IMR-90 (cell line): ENCODE measurements at regions not wholly inside any gene's neighbourhood (a gene's known extent, or its start where the extent isn't known, plus 50 kb on each side); places are given as distances from the start of the nearest gene placed in this dataset.

ENCODE experiments used
- ATAC-seq: fragments of 200-7000 bp; cut with Tn5 transposase; 2 replicates; pipeline ENCODE4 v1.9.1; 2020; ENCODE audit warnings: low read depth, mild to moderate bottlenecking, moderate library complexity
- BruUV-seq: library from RNA; stranded (reverse); fragments of 400-500 nt; replicated peaks from 2 replicates; lab custom pipeline; 2021; lab: Mats Ljungman, UMichigan
- CTCF ChIA-PET: fragments of 300-600 bp; formaldehyde crosslinking; extraction: SDS; loops from one replicate; lab custom pipeline; 2021; ENCODE audit warnings: antibody characterized with exemption; lab: Yijun Ruan, JAX
- POLR2A ChIA-PET: fragments of 300-600 bp; sonication (Branson Sonifier 250); formaldehyde crosslinking; loops from one replicate; lab custom pipeline; 2022; ENCODE audit warnings: antibody characterized with exemption; ENCODE audit not compliant: unreplicated experiment; lab: Charles Lee
- DNase-seq: peaks from one replicate; pipeline ENCODE4 v3.0.0; 2013
- H2AFZ ChIP-seq: replicated peaks from 2 replicates; pipeline ENCODE3; 2013; ENCODE audit warnings: low read length, mild to moderate bottlenecking; ENCODE audit not compliant: poor library complexity
- H2AK5ac ChIP-seq: 2 replicates; pipeline ENCODE4 v1.6.1; 2013; ENCODE audit warnings: low read depth, low read length, inconsistent platforms
- H2AK9ac ChIP-seq: replicated peaks from 2 replicates; pipeline ENCODE3; 2013; ENCODE audit warnings: mild to moderate bottlenecking, low read depth, low read length, moderate library complexity; ENCODE audit not compliant: poor library complexity
- H2BK120ac ChIP-seq: 2 replicates; pipeline ENCODE4 v1.6.1; 2013; ENCODE audit warnings: low read depth, low read length, inconsistent platforms
- H2BK15ac ChIP-seq: 3 replicates; pipeline ENCODE4 v1.6.1; 2013; ENCODE audit warnings: low read depth, low read length, inconsistent platforms
- H2BK20ac ChIP-seq: 2 replicates; pipeline ENCODE4 v1.6.1; 2013; ENCODE audit warnings: low read depth, mild to moderate bottlenecking, inconsistent platforms, low read length, moderate library complexity
- H2BK5ac ChIP-seq: 2 replicates; pipeline ENCODE4 v1.6.1; 2013; ENCODE audit warnings: mild to moderate bottlenecking, low read depth, low read length, inconsistent platforms; ENCODE audit not compliant: poor library complexity, severe bottlenecking
- H3K14ac ChIP-seq: replicated peaks from 2 replicates; pipeline ENCODE4 v1.6.1; 2013; ENCODE audit warnings: low read depth, low read length, inconsistent platforms
- H3K18ac ChIP-seq: 2 replicates; pipeline ENCODE4 v1.6.1; 2013; ENCODE audit warnings: low read depth, low read length, control low read depth
- H3K23ac ChIP-seq: 2 replicates; pipeline ENCODE4 v1.6.1; 2013; ENCODE audit warnings: low read depth, low read length, inconsistent platforms
- H3K27ac ChIP-seq: 2 replicates; pipeline ENCODE4 v1.5.1; 2013; ENCODE audit warnings: mild to moderate bottlenecking, control low read depth, low read length; ENCODE audit not compliant: insufficient read depth
- H3K27me3 ChIP-seq: 2 replicates; pipeline ENCODE4 v1.6.1; 2013; ENCODE audit warnings: low read length; ENCODE audit not compliant: control insufficient read depth, insufficient read depth
- H3K36me3 ChIP-seq: 2 replicates; pipeline ENCODE4 v1.6.1; 2013; ENCODE audit warnings: low read length, mixed read lengths; ENCODE audit not compliant: control insufficient read depth, insufficient read depth
- H3K4ac ChIP-seq: 2 replicates; pipeline ENCODE4 v1.6.1; 2013; ENCODE audit warnings: low read depth, low read length, inconsistent platforms
- H3K4me1 ChIP-seq: 2 replicates; pipeline ENCODE4 v1.6.1; 2013; ENCODE audit warnings: low read length, mixed read lengths; ENCODE audit not compliant: control insufficient read depth, insufficient read depth
- H3K4me2 ChIP-seq: 2 replicates; pipeline ENCODE4 v1.6.1; 2013; ENCODE audit warnings: low read depth, mild to moderate bottlenecking, control low read depth, low read length, moderate library complexity
- H3K4me3 ChIP-seq: 2 replicates; pipeline ENCODE4 v1.5.1; 2013; ENCODE audit warnings: low read depth, mild to moderate bottlenecking, control low read depth, low read length, moderate library complexity; ENCODE audit not compliant: insufficient read depth
- H3K56ac ChIP-seq: 2 replicates; pipeline ENCODE4 v1.6.1; 2013; ENCODE audit warnings: low read length, inconsistent platforms; ENCODE audit not compliant: insufficient read depth; ENCODE audit errors: extremely low read depth
- H3K79me1 ChIP-seq, 2 experiments: 2 replicates each; pipeline ENCODE4 v1.6.1; 2013; ENCODE audit warnings: low read length in 2 of 2, inconsistent platforms in 1 of 2, low read depth in 1 of 2
- H3K9ac ChIP-seq: 2 replicates; pipeline ENCODE4 v1.6.1; 2013; ENCODE audit warnings: low read depth, low read length, control low read depth
- H3K9me1 ChIP-seq: 2 replicates; pipeline ENCODE4 v1.6.1; 2013; ENCODE audit warnings: low read length, inconsistent platforms; ENCODE audit not compliant: insufficient read depth
- H3K9me3 ChIP-seq: 2 replicates; pipeline ENCODE4 v1.6.1; 2013; ENCODE audit warnings: low read length; ENCODE audit not compliant: control insufficient read depth, insufficient read depth
- H4K20me1 ChIP-seq: 2 replicates; pipeline ENCODE4 v1.6.1; 2013; ENCODE audit warnings: low read length, inconsistent platforms; ENCODE audit not compliant: insufficient read depth
- H4K5ac ChIP-seq: 2 replicates; pipeline ENCODE4 v1.6.1; 2013; ENCODE audit warnings: mild to moderate bottlenecking, low read depth, low read length, control low read depth
- H4K8ac ChIP-seq, 2 experiments: 2 replicates each; pipeline ENCODE4 v1.6.1; 2013; ENCODE audit warnings: low read depth in 2 of 2, low read length in 2 of 2, control low read depth in 1 of 2, inconsistent platforms in 1 of 2
- H4K91ac ChIP-seq: 2 replicates; pipeline ENCODE4 v1.6.1; 2013; ENCODE audit warnings: low read depth, low read length, inconsistent platforms; ENCODE audit not compliant: insufficient read depth
- BHLHE40 ChIP-seq: fragments of 150-350 bp; IDR thresholded peaks from 2 replicates; pipeline ENCODE4 v1.6.1; 2016; ENCODE audit warnings: mild to moderate bottlenecking, low read depth, low read length
- CEBPB ChIP-seq: IDR thresholded peaks from 2 replicates; pipeline ENCODE4 v1.6.1; 2012; ENCODE audit warnings: low read depth, low read length, improper control_type of control experiment
- CHD1 ChIP-seq: IDR thresholded peaks from 2 replicates; pipeline ENCODE4 v1.6.1; 2012; ENCODE audit warnings: low read depth, low read length, improper control_type of control experiment
- FOS ChIP-seq: fragments of 150-350 bp; IDR thresholded peaks from 2 replicates; pipeline ENCODE4 v1.6.1; 2016; ENCODE audit warnings: low read depth, low read length
- MAFK ChIP-seq: IDR thresholded peaks from 2 replicates; pipeline ENCODE4 v1.6.1; 2012; ENCODE audit warnings: low read depth, low read length, improper control_type of control experiment
- MAZ ChIP-seq: IDR thresholded peaks from 2 replicates; pipeline ENCODE4 v1.6.1; 2012; ENCODE audit warnings: low read depth, mild to moderate bottlenecking, low read length, improper control_type of control experiment, moderate library complexity, borderline replicate concordance
- MXI1 ChIP-seq: IDR thresholded peaks from 2 replicates; pipeline ENCODE4 v1.6.1; 2012; ENCODE audit warnings: low read depth, mild to moderate bottlenecking, low read length, moderate library complexity, borderline replicate concordance
- POLR2A ChIP-seq: IDR thresholded peaks from 2 replicates; pipeline ENCODE4 v1.6.1; 2012; ENCODE audit warnings: mild to moderate bottlenecking, low read depth, low read length
- RCOR1 ChIP-seq: IDR thresholded peaks from 2 replicates; pipeline ENCODE4 v1.6.1; 2012; ENCODE audit warnings: mild to moderate bottlenecking, low read length, improper control_type of control experiment; ENCODE audit not compliant: insufficient replicate concordance
- RFX5 ChIP-seq: IDR thresholded peaks from 2 replicates; pipeline ENCODE4 v1.8.0; 2012; ENCODE audit warnings: low read depth, mild to moderate bottlenecking, low read length, moderate library complexity
- WGBS, 2 experiments: methylation state at CpG; one replicate each; pipeline versions ENCODE4 v1.1.5 to v1.1.7; 2013; ENCODE audit warnings: missing lambda C conversion rate in 2 of 2; ENCODE audit not compliant: insufficient read length in 1 of 2; ENCODE audit errors: extremely low coverage in 2 of 2; 5-methylcytosine and 5-hydroxymethylcytosine counted together
- dilution Hi-C: fragments of 300-500 bp; cut with HindIII; formaldehyde crosslinking; loops from one replicate; pipeline ENCODE4 v1.14.3; 2018; ENCODE audit warnings: low sequenced_read_pairs; ENCODE audit not compliant: unreplicated experiment
- in situ Hi-C: fragments of 300-500 bp; cut with MboI; formaldehyde crosslinking; loops from 3 replicates; pipeline ENCODE4 v1.14.3; 2019; ENCODE audit warnings: low sequenced_read_pairs, inconsistent platforms, mixed read lengths
- intact Hi-C: fragments of 100-400 bp; cut with micrococcal nuclease; formaldehyde crosslinking; loops from 2 replicates; pipeline ENCODE4 v1.10.0; 2022
- TF ChIP-seq, protein P1 (sequence below): conservative IDR thresholded peaks from 2 replicates; pipeline ENCODE4 v1.5.1; 2012; ENCODE audit warnings: mild to moderate bottlenecking, low read depth, low read length, improper control_type of control experiment
- TF ChIP-seq, protein P2 (sequence below): fragments of 150-350 bp; IDR thresholded peaks from 2 replicates; pipeline ENCODE4 v1.6.1; 2017; ENCODE audit warnings: mild to moderate bottlenecking, antibody characterized with exemption, low read length, low read depth
- TF ChIP-seq, protein P3 (sequence below): fragments of 150-350 bp; IDR thresholded peaks from 2 replicates; pipeline ENCODE4 v1.6.1; 2016; ENCODE audit warnings: low read depth, mild to moderate bottlenecking, low read length, moderate library complexity, borderline replicate concordance

DNA sequence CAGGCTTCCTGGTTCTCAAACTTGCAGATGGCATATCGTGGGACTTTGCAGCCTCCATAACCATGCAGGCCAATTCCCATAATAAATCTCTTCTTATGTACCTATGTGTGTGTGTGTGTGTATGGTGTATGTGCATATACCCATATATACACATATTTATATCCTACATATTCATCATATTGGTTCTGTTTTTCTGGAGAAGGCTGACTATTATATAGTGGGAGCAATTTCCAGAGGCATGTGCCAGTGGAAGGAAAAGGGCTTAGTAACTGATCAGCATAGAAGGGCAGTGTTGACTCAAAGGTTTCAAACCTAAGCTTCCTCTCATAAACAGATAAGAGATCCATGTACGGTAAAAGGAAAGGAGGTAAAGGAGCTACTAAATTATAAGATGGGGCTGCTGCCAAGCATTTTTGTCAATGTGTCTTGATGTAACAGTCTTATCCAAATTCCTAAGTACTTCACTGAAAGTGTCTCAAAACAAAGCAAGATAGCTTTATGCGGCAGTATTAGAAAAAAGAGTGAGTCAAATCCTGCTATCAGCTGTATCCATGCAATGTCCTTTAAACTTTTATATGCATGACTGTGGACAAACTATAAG lies 432.1 kb downstream of the TBC1D4 start:
- no peak overlapping the region for H2BK20ac ChIP-seq
- H3K4ac ChIP-seq = no peak overlapping the region
- in situ Hi-C loops = no loop called here
- no peak overlapping the region for H3K56ac ChIP-seq
- H4K20me1 ChIP-seq = no peaks in the 10 kb centered on the region
- no peaks in the 10 kb centered on the region for H3K36me3 ChIP-seq
- H4K5ac ChIP-seq = no peak overlapping the region
- no peak overlapping the region for H3K18ac ChIP-seq
- H3K4me2 ChIP-seq = no peak overlapping the region
- no peak overlapping the region for H2AK5ac ChIP-seq
- no peaks in the 10 kb centered on the region for H3K9me3 ChIP-seq
- no peaks in the 10 kb centered on the region for H3K27me3 ChIP-seq
- no peak overlapping the region for H2BK15ac ChIP-seq
- H2BK5ac ChIP-seq = no peak overlapping the region
- ChIA-PET CTCF (no interaction called here), POLR2A (no interaction called here)
- no TSS peak for BruUV-seq
- TF ChIP-seq, protein P1, sequence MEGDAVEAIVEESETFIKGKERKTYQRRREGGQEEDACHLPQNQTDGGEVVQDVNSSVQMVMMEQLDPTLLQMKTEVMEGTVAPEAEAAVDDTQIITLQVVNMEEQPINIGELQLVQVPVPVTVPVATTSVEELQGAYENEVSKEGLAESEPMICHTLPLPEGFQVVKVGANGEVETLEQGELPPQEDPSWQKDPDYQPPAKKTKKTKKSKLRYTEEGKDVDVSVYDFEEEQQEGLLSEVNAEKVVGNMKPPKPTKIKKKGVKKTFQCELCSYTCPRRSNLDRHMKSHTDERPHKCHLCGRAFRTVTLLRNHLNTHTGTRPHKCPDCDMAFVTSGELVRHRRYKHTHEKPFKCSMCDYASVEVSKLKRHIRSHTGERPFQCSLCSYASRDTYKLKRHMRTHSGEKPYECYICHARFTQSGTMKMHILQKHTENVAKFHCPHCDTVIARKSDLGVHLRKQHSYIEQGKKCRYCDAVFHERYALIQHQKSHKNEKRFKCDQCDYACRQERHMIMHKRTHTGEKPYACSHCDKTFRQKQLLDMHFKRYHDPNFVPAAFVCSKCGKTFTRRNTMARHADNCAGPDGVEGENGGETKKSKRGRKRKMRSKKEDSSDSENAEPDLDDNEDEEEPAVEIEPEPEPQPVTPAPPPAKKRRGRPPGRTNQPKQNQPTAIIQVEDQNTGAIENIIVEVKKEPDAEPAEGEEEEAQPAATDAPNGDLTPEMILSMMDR = no peak
- TF ChIP-seq BHLHE40 (no peak), RCOR1 (no peak), CHD1 (no peak), FOS (no peak), CEBPB (no peak), RFX5 (no peak), MAZ (no peak), MAFK (no peak), MXI1 (no peak), POLR2A (no peak)
- TF ChIP-seq, protein P2, sequence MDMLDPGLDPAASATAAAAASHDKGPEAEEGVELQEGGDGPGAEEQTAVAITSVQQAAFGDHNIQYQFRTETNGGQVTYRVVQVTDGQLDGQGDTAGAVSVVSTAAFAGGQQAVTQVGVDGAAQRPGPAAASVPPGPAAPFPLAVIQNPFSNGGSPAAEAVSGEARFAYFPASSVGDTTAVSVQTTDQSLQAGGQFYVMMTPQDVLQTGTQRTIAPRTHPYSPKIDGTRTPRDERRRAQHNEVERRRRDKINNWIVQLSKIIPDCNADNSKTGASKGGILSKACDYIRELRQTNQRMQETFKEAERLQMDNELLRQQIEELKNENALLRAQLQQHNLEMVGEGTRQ = no peak
- TF ChIP-seq, protein P3, sequence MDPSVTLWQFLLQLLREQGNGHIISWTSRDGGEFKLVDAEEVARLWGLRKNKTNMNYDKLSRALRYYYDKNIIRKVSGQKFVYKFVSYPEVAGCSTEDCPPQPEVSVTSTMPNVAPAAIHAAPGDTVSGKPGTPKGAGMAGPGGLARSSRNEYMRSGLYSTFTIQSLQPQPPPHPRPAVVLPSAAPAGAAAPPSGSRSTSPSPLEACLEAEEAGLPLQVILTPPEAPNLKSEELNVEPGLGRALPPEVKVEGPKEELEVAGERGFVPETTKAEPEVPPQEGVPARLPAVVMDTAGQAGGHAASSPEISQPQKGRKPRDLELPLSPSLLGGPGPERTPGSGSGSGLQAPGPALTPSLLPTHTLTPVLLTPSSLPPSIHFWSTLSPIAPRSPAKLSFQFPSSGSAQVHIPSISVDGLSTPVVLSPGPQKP = no peak
- no CpG with 5 or more reads among the region's 3 CpGs for WGBS, 2 experiments
- no peak overlapping the region for H2BK120ac ChIP-seq
- no peak overlapping the region for H4K91ac ChIP-seq
- intact Hi-C loops = no loop called here
- DNase-seq = no peak
- no peak overlapping the region for H3K4me3 ChIP-seq
- no peak for ATAC-seq
- H3K14ac ChIP-seq = no peak overlapping the region
- no peaks in the 10 kb centered on the region for H3K9me1 ChIP-seq
- no peak overlapping the region for H4K8ac ChIP-seq
- no peaks in the 10 kb centered on the region for H3K4me1 ChIP-seq
- no peak overlapping the region for H3K27ac ChIP-seq
- no peak overlapping the region for H2AFZ ChIP-seq
- H2AK9ac ChIP-seq = no peak overlapping the region
- H3K23ac ChIP-seq = no peak overlapping the region
- no peak overlapping the region for H3K9ac ChIP-seq
- H3K79me1 ChIP-seq = no peaks in the 10 kb centered on the region
- dilution Hi-C loops = no loop called here
